Activated CD8-positive, alpha-beta memory T cell treated with anti-CD3 and anti-CD28 coated beads for 48 hours (primary cell): ENCODE measurements at regions not wholly inside any gene's neighbourhood (a gene's known extent, or its start where the extent isn't known, plus 50 kb on each side); places are given as distances from the start of the nearest gene placed in this dataset.

ENCODE experiments used
- DNase-seq, 3 experiments: peaks; one replicate each; pipeline ENCODE4 v3.0.0-alpha.2; 2020; ENCODE audit warnings: low read depth in 2 of 3, low spot score in 2 of 3

DNA sequence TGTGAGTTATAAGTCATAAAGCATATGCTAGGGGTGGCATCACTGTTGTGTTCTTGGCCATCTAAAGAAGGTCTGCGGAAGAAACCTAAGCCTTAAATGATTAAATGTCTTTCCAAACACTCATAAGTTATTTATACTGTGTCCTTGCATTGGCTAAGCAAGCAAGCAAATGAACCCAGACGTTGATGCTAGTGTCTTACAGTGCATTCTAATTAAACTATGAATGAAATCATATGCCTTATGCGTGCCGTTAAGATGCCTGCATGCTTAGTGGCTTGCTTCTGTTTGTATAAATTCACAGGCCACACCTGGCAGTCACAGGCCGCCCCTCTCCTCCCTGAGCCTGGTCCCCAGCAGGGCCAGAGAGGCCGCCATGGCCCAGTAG is 49.9 kb downstream of the RIN2 start:
- no peak for DNase-seq

GRCh38 chr20:19808498-19808897 is 50.4 kb downstream of the RIN2 start:
- no peak for DNase-seq

GRCh38 chr20:19809505-19809904 is 51.4 kb downstream of the RIN2 start:
- no peak for DNase-seq

GRCh38 chr20:19811231-19811630 is 53.2 kb downstream of the RIN2 start:
- no peak for DNase-seq

DNA sequence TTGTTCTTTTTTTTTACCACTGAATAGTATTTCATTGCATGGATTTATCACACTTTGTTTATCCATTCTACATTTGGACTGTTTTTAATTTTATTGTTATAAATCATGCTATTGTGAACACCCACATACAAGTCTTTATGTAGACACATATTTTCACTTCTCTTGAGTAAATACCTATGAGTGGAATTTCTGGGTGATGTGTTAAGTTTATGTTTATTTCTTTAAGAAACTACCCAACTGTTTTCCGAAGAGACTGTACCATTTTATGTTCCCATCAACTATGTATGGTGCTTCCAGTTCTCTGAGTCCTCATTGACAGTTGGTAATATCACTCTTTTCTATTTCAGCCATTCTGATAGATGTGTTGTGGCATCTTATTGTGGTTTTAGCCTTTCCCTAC is 54.0 kb downstream of the RIN2 start:
- no peak for DNase-seq

DNA sequence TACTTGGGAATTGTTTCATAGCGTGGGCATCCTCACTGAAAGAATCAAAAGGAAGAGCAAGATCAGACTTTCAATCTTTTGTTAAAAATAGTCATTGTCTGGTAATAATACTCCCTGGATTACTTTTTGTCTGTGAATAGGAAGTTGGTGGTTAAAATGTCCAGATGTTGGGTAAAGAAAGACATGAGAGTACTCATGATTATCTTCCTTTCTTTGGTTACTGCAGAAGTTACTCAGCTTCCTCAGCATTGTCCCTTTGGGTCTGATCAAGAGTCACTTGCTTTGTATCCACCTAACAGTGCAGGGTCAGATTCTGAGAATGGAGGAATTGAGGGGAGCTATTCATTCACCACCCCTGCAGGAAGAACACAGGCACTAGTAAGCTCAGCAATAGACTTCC is 54.6 kb downstream of the RIN2 start:
- no peak for DNase-seq

- no peak for DNase-seq
Observed at GRCh38 chr20:19813846-19814640, 56.0 kb downstream of the RIN2 start.

DNA sequence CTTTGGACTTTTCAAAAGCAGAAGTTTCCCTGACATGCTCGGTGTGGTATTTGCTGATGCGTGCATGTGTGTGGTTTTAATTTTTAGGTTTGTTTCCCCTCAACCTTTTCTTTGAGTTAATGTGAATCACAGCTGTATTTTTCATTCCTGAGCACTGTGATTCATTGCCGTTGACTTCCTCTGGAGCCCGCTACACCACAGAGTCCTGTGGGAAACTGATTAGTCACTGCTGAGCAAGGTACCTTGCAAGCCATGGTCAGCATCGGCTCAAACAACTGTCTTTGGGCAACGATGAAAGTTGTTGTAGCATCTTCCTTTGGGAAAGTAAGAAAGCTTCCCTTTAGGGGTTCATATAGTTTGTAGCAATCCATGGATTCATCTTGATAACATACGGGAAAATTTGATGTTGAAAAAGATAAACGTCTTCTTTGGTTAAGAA is 57.5 kb downstream of the RIN2 start:
- DNase-seq: no peak

DNA sequence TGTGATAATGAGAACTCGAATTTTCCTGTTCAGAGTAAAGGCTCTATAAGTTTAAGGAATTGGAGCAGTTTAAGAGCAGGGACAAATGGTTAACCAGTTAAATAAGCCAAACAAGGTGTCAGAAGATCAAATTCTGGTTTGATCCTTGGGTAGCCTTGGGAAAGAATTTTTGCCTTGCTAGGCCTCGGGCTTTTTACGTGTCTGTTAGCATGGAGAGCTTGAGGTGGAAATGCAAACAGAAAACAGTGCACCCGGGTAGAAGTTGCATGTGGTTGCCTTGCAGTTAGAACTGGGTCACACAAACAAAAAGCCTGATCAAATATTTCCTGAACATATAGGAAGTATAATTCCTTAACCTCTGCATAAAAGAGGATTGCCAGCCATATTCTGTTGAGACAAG is 58.3 kb downstream of the RIN2 start:
- DNase-seq: no peak

- DNase-seq: no peak
Observed at GRCh38 chr20:19817017-19817416, 59.0 kb downstream of the RIN2 start.

DNA sequence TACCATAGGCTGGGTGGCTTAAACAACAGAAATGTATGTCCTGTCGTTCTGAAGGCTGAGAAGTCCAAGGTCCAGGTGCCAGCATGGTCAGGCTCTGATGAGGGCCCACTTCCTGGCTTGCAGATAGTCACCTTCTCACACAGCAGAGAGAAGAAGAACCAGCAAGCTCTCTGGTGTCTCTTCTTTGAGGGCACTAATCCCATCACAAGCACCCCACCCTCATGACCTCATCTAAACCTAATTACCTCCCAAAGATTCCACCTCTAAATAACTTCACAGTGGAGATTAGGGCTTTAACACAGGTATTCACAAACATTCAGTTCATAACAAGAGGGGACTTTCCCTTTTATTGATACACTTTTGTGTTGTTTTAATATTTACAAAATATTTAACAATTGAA is 61.1 kb downstream of the RIN2 start:
- no peak for DNase-seq

DNA sequence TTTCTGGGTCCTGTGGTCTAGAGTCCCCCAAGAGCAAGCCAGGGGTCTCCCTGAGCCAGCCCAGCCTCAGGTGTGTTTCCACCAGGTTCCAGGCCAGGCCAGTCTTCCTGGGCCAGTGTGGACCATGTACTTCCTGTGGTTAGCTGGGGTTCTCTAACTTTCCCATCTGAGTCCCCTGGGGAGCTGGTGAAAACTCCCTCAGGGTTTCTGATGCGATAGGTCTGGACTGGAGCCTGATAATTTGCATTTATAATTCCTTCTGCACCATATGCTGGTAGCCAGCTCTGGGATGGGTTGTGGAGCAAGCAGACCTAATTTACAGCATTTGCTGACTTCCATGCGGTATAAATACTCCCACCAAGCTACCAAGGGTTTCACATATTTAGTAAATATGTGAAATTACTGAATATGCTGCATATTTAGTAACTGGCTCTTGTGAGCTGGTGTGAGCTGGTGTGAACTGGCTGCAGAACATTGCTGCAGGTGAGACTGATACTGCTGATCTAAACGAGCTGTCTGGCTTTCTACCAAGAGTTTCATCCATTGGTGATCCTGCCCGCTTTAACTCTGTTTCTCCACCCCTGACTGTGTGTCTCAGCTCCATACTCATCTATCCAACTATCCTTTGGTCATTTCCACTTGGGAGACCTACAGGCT is 62.6 kb downstream of the RIN2 start:
- no peak for DNase-seq

DNA sequence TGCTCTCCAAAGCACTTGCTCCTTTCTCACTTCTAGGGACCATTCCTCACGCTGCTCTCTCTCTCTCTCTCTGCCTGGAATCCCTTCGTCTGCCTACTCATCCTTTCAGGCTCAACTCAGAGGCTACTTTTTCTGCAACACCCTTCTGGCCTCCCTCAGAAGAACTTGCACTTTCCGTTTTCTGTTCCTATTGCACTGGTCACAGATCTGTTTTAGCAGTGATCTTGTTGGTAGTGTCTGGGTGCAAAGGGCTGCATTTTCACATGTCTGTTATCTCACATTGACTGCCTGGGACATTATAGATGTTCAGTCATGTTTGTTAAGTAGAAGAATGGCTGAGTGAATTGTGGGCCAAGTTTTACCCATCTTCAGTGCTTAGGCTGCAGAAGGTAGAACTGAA is 63.5 kb downstream of the RIN2 start:
- DNase-seq: no peak

- DNase-seq: no peak
Observed at GRCh38 chr20:19823216-19823615, 65.2 kb downstream of the RIN2 start.

DNA sequence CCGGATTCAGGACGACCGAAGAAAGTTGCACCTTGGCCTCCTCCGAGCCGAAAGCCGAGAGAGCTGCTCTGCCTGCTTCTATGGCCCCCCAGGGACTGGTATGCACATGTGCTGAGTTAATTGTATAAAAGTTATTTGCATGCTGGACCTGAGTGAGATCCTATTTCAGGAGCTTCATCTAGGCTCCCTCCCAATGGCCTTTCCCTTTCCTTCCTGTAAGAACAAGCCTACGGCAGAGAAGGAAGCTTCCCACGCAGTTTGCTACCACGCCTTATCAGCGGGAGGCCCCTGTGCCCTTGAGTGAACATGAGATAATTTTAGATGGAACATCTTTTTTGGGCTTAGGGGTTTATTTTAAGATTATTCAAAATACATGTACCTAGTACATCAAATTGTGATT is 65.9 kb downstream of the RIN2 start:
- DNase-seq: no peak

DNA sequence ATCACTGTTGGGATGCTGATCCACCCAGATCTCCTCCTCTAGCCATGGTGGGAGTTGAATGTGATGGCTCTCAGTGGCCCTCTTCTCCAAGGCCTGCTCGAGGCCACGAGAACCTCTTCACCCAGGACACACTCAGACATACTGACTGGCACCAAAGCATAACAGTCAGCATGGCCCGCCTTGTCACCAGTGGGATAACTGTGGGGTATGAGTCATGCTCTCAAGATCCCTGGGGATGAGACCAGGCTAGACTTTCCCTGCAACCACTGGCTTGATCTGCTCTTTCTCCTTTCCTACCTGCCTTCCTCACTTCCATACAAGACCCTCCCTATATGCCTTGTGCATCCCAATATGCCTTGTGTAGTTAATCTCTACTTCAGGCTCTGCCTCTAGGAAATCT is 66.8 kb downstream of the RIN2 start:
- no peak for DNase-seq

DNA sequence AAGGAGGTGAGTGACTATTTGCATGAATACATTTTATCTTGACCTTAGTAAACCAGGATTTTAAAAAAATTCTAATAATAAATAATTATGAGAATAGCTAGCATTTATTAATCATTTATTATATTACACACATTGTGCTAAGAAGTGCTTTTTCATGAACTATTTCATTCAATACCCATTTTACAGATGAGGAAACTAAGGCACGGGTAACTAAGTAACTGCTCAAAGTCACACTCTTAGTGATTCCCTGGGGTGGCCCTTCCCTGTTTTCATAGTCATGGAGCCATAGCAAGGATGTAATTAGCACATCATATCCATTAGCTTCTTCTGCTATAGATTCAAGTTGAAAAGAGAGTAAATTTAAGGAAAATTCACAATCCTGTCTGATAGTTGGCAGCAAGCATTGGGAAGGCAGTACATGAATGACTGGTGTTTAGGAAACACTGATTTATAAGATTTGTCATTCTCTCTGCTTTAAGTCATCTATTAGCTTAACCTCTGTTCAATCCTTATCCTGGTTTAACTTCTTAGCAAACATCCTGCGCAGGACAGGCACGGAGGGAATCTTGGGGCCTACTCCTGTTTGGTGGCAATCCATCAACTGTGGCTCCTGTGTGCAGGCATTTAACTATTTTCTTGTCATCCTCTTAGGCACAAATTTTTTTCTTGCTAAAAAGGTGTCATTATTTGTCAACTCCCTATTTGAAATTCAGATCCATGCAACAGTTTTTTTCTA is 68.3 kb downstream of the RIN2 start:
- DNase-seq: no peak

DNA sequence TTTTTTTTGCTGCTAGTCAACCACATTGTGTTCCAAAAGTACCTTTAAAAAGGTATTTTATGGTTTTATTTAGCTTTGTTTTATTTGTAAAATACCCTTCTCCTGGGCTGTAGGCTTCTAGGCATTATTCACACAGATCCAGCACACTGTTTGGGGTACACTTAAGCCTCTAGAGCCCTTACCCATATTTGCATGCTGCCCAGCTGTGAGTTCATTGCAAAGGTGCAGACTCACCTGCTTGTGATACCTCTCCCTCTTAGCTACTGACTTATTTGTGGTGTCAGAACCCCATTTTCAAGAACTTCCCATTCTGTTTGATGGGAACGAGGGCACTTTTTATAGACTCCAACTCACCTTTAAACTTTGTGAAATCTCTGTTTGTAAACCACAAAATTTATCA is 69.8 kb downstream of the RIN2 start:
- no peak for DNase-seq

DNA sequence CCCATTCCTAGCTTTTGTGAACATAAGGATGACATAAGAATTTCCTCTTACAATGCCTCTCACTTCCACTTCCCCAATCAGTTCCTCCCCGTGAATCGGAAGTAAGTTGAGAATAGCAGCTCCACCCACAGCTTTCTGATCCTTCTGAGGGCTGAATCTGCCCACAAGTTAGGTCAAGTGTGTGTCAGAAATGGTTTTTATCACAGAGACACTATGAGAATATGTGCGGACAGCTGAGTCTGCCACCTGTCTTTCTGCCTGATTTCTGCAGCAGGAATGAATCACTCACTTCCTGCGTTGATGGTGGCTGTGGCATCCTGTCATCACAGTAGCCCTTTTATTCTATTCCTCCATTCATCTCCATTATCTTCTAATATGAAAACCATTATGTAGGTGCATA is 70.2 kb downstream of the RIN2 start:
- peak in 1 of 3 experiments; percentile 7 for DNase-seq

- DNase-seq: no peak
Observed at GRCh38 chr20:19830211-19830785, 72.2 kb downstream of the RIN2 start.

GRCh38 chr20:19832875-19833274 is 74.8 kb downstream of the RIN2 start:
- DNase-seq: peak in 2 of 3 experiments; percentile 10 to 17

DNA sequence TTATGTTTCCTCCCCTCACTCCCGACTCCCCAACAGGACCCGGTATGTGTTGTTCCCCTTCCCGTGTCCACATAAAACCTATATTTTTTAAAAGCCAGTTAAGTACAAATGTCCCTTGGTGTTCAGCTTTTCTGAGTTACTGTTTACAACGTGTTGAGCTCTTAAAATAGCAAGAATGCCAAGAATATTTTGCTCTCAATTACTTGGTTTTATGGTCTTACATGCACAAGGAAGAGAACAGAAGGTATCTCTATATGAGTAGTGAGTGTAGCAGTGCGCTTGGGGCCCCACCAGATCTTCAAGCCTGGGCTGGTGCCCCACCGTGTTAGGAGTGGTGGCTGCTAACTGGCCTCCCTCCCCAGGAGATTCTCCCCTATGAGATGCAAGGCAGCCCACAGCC is 75.3 kb downstream of the RIN2 start:
- no peak for DNase-seq
